ENCODE measurements at regions not wholly inside any gene's neighbourhood (a gene's known extent, or its start where the extent isn't known, plus 50 kb on each side); places are given as distances from the start of the nearest gene placed in this dataset.

DNA sequence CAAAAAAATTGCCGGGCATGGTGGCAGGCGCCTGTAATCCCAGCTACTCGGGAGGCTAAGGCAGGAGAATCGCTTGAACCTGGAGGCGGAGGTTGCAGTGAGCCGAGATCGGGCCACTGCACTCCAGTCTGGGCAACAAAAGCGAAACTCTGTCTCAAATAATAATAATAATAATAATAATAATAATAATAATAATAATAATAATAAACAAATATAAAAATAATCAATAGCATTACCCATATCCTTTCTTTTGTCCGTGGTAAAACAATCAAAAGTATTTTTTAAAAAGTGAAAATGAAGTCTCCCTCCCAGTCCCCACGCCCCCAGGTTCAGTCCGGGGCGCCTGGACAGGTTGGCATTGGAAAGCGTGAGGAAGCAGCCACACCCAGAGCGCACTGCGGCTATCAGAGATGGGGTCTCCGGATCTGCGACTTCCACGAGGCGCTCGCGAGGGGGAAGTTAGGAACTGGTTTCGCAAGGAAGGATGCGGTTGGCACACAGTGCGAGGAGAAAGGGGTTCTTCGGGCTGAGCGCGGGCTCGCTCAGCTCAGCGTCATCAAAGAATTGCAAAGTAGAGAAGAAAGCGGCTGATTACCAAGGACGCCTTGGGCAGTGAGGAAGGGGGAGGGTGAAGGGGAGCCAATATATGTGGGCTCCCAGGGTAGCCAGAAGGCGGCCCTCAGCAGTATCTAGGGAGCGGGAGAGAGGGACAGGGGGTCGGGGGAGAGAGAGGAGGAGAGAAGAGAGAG, 69.5 kb upstream of the EPHB3 start:
- no peak overlapping the region for H3K4me3 Mint-ChIP-seq
- peaks cover 62% of the 10 kb centered on the region for H3K27me3 Mint-ChIP-seq (ENCODE audit: low read depth)
- TF ChIP-seq, protein P1, sequence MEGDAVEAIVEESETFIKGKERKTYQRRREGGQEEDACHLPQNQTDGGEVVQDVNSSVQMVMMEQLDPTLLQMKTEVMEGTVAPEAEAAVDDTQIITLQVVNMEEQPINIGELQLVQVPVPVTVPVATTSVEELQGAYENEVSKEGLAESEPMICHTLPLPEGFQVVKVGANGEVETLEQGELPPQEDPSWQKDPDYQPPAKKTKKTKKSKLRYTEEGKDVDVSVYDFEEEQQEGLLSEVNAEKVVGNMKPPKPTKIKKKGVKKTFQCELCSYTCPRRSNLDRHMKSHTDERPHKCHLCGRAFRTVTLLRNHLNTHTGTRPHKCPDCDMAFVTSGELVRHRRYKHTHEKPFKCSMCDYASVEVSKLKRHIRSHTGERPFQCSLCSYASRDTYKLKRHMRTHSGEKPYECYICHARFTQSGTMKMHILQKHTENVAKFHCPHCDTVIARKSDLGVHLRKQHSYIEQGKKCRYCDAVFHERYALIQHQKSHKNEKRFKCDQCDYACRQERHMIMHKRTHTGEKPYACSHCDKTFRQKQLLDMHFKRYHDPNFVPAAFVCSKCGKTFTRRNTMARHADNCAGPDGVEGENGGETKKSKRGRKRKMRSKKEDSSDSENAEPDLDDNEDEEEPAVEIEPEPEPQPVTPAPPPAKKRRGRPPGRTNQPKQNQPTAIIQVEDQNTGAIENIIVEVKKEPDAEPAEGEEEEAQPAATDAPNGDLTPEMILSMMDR (conservative IDR thresholded peaks at IDR 0.05), result no peak
- no peak overlapping the region for H3K27ac Mint-ChIP-seq (ENCODE audit: unreplicated experiment)
- peaks cover 3% of the 10 kb centered on the region for H3K9me3 Mint-ChIP-seq
- no peaks in the 10 kb centered on the region for H3K4me1 Mint-ChIP-seq
- no peak for DNase-seq (ENCODE audit: low read depth, low spot score)
- H3K36me3 Mint-ChIP-seq (ENCODE audit: low read depth), result no peaks in the 10 kb centered on the region

DNA sequence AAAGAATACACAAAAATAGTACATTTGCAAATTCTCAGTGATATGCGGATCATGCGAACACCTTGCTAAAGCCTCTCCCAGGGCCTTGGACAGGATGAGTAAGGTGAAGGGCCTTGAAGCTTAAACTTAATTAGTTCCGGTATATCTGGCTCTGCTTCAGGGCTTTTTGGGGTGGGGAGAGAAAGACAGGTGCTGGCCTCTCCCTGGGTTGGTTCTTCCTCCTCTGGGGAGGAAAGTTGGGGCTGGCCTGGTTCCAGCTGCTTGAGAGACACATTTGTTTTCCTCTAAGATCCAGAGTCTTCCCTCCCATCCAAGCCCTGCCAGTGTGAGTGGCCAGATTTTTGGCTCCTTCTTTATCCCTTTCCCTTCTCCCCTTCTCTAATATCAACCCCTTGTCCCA, 64.7 kb upstream of the EPHB3 start:
- no peaks in the 10 kb centered on the region for H3K36me3 Mint-ChIP-seq (ENCODE audit: low read depth)
- H3K27ac Mint-ChIP-seq (ENCODE audit: unreplicated experiment), result no peak overlapping the region
- no peak for DNase-seq (ENCODE audit: low read depth, low spot score)
- H3K9me3 Mint-ChIP-seq, result peaks cover 3% of the 10 kb centered on the region
- H3K4me3 Mint-ChIP-seq, result no peak overlapping the region
- TF ChIP-seq, protein P1 (conservative IDR thresholded peaks at IDR 0.05), result no peak
- H3K4me1 Mint-ChIP-seq, result peaks cover 4% of the 10 kb centered on the region
- H3K27me3 Mint-ChIP-seq (ENCODE audit: low read depth), result peaks cover 45% of the 10 kb centered on the region

- Mint-ChIP-seq H3K36me3 (ENCODE audit: low read depth) (peaks cover 3% of the 10 kb centered on the region), H3K27me3 (ENCODE audit: low read depth) (peaks cover 43% of the 10 kb centered on the region), H3K4me3 (no peak overlapping the region), H3K4me1 (peaks cover 4% of the 10 kb centered on the region), H3K27ac (ENCODE audit: unreplicated experiment) (no peak overlapping the region), H3K9me3 (peaks cover 3% of the 10 kb centered on the region)
- TF ChIP-seq, protein P1 (conservative IDR thresholded peaks at IDR 0.05), result no peak
- no peak for DNase-seq (ENCODE audit: low read depth, low spot score)
Observed at GRCh38 chr3:184497804-184498203, 63.8 kb upstream of the EPHB3 start.

GRCh38 chr3:184498986-184499606, 62.5 kb upstream of the EPHB3 start:
- peaks cover 3% of the 10 kb centered on the region for H3K36me3 Mint-ChIP-seq (ENCODE audit: low read depth)
- H3K4me3 Mint-ChIP-seq, result no peak overlapping the region
- TF ChIP-seq, protein P1 (conservative IDR thresholded peaks at IDR 0.05), result no peak
- no peak for DNase-seq (ENCODE audit: low read depth, low spot score)
- H3K9me3 Mint-ChIP-seq, result peaks cover 3% of the 10 kb centered on the region
- no peak overlapping the region for H3K27ac Mint-ChIP-seq (ENCODE audit: unreplicated experiment)
- peaks cover 41% of the 10 kb centered on the region for H3K27me3 Mint-ChIP-seq (ENCODE audit: low read depth)
- peaks cover 4% of the 10 kb centered on the region for H3K4me1 Mint-ChIP-seq

DNA sequence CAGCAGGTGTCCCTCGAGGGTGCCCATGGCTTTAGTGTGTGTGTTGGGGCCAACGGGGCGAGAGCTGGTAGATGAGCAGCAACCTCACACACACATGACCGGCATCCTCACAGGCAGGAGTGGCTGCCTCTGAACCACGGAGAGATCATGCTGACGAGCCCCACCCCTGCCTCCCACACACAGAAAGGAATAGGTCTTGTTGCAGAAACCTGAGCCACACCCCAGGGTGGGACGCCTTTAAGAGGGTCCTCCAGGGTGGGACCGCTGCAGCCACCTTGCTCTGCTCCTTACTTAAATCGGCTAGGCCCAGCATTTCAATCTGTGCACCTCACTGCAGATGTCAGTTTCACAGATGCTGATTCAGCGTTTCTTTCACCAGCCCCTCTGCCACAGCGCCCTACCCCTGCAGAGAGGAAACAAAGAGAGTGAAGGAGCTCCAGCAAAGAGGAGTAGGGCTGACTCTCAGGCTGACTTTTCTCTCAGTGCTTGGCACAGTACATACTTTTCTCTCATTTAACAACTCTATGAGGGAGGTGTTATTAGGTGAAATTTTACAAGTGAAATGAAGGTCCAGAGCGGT, 61.2 kb upstream of the EPHB3 start:
- peaks cover 4% of the 10 kb centered on the region for H3K4me1 Mint-ChIP-seq
- no peak overlapping the region for H3K4me3 Mint-ChIP-seq
- no peak overlapping the region for H3K27ac Mint-ChIP-seq (ENCODE audit: unreplicated experiment)
- H3K9me3 Mint-ChIP-seq, result no peaks in the 10 kb centered on the region
- H3K36me3 Mint-ChIP-seq (ENCODE audit: low read depth), result peaks cover 3% of the 10 kb centered on the region
- H3K27me3 Mint-ChIP-seq (ENCODE audit: low read depth), result peaks cover 44% of the 10 kb centered on the region
- TF ChIP-seq, protein P1 (conservative IDR thresholded peaks at IDR 0.05), result no peak
- no peak for DNase-seq (ENCODE audit: low read depth, low spot score)

Measured in neural crest cell (in vitro differentiated cells).